ENCODE measurements at regions not wholly inside any gene's neighbourhood (a gene's known extent, or its start where the extent isn't known, plus 50 kb on each side); places are given as distances from the start of the nearest gene placed in this dataset.

DNA sequence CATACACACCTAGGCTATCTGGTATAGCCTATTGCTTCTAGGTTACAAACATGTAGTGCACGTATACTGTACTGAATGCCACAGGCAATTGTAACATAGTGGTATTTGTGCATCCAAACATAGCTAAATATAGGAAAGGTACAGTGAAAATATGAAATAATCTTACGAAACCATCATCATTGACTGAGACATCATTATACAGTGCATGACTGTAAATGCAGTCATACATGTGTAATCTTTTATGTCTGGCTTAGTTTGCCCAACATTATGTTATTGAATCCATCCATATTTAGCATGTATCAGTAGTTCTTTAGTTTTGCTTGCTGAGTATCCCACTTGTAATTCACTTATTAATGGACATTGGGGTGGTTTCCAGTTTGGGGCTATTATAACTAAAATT, 124.9 kb downstream of the CYLD start:
- no peak for DNase-seq

DNA sequence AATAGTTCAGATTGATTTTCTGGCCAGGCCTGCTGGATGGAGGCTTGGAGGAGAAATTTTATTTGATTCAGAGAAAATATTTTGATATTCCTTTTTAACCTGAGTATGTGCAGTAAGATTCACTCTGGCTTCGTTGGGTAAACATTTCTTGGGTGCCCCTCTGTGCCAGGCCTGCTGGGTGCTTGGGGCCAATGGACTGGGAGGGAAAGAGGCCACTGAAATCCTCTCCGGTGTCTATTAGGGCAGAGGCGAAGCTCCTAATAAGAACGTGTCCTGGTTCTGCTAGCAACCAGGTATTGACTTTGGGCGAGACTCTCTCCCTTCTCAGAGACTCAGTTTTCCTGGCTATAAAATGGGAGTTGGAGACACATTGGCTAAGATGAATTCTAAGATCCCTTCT, 122.5 kb downstream of the CYLD start:
- DNase-seq = no peak

DNA sequence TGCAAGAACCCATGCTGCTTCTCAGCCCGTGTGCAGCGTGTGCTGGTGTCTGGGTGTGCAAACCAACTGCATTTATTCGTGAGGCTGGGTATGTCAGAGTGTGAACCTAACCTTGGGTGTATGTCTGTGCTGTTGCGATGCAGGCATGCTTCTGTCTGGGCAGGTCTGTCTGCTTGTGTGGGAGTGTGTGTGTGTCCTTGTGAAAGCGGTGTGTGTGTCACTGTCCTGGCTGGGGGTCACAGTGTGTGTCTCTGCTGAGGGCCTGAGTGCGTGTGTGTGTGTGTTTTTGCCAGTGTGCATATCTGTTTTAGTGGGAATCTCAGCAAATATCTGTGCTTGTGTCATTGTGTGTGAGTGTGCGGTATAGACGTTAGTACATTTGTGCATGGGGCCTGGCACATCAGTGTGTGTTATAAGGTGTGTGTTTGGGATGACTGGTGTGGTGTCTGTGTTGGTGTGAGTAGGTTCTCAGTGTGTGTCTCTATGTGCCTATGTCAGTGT, 121.8 kb downstream of the CYLD start:
- no peak for DNase-seq

DNA sequence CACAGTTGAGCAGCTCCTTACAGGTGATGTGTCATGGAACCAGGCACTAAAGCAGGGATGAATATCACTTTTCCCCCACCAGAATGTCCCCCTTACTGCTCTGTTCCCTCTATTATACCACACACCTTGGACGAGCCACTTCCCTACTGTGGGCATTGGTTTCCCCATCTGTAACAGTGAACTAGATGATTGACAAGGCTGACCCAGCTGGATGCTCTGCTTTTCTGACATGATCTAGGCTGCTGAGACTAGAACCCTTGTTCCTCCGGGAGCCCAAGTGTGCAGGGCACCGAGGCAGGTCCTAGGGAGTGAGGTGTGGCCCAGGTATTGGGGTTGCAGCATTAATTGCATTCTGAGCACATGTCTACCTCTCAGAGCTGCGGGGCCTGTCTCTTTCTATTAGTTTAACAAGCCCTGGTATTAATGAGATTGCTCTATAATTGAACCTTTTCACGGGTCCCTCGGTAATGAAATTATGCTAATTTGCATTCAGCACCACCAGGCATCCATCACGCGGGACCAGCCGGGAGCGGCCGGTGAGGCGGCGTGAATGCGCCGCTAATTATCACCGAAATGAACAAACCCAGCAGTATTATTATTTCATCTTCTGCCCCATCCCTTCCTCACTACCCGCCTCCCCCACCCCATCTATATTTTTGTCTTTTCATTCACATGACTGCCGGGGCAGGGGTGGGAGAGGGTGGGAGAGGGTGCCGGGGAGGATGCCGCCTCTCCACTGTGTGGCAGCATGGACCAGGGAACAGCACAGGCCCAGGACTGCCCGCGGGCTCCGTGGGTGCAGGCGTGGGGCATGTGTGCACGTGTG, 121.1 kb downstream of the CYLD start:
- no peak for DNase-seq

DNA sequence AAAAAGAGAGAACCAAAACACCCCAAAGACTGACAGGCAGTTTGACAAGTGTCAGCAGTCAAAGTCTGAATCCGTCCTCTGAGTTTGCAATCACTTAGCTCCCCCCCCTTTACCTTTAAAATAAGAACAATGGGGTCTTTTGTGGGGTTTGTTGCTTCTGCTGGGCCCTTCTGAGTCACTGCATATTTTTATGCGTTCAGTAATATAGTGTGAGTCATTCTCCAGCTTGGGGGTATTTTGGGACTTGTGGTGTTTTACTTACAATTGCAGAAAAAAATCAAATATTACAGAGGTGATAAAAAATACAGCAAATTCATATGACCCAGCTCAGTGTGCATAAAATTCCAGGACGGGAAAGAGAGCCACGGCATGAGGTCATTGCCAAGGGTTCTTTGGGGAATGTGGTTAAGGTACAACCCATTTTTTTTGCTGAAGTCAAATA, 120.1 kb downstream of the CYLD start:
- DNase-seq = no peak

DNA sequence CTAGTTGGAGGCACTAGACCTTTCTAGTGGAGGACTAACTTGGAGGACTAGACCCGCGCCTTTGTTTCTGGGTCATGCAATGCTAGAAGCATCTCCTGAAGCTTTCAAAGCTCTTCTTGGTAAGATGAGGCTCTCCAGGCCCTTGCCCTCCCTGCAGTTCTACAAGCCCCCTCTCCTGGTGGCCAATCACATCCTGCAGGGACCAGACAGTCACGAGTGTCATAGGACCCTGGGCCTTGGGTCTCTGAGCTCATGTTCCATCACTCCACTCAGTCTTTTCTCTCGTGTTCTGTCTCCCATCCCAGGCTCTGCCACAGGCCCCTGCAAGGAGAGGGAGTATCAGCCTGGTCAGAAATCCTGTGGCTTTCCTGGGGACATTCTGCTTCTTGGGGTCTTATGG, 119.6 kb downstream of the CYLD start:
- no peak for DNase-seq

DNA sequence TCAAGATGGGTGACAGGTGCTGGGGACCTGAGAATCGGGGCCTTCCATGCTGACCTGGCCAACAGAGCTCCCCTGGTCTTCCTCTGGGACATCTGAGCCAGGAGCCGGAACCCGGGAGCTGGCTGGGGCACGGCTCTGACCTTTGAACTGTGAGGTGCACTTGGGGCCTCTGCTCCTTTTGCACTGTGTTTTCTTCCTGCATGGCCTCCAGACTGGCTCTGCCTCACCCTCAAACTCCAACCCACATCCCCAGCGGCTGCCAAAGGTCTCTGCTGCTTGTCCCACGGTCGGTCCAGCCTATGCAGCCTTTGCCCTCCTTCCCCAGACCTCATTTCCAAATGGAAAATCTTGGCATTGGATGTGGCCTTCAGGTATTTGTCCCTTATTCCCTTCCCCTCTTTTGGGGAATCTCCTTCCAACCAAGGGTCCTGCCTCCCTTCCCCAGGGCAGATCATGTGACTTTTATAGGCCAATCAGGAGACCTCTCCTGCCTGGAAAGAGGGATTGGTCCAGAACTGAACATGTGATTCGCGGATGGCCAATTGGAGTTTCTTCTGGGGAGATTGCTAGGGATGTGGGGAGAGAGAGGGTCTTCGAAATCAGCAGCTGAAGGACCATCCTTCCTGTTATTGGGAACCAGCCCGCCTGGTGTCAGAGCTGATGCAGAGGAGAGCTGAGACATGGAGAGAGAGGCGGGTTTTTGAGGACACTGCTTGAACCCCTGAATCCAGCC, 117.9 kb downstream of the CYLD start:
- DNase-seq = no peak

DNA sequence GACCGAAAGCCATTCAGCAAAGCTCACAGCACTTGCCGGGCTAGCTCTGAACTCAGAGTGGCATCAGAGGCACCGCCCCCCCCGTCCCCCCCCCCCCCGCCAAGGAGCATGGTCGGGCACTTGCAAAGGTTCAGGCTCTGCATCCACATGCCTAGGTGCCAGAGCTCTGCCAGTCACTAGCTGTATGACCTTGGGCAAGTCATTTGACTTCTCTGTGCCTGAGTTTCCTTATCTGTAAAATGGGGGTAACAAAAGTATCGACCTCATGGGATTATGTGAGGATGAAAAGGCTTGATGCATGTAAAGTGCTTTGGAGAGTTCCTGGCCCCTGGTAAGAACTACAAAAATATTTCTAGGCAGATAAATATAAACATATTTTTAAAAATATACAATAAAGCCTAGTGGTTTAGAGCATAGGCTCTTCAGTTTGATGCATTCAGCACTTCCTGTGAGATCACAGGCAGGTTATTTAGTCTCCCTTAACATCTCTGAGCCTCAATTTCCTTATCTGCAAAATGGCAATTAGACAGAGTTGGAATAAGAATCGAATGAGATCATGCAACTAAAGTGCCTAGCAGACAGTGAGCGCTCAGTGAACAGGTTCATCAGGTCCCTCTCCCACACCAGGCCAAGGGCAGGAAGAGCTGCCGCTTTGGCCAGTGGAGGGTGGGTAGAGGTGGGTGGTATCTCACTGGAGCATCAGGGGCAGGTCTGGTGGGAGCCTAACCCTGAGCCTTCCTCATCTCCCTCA, 117.2 kb downstream of the CYLD start:
- DNase-seq = no peak

DNA sequence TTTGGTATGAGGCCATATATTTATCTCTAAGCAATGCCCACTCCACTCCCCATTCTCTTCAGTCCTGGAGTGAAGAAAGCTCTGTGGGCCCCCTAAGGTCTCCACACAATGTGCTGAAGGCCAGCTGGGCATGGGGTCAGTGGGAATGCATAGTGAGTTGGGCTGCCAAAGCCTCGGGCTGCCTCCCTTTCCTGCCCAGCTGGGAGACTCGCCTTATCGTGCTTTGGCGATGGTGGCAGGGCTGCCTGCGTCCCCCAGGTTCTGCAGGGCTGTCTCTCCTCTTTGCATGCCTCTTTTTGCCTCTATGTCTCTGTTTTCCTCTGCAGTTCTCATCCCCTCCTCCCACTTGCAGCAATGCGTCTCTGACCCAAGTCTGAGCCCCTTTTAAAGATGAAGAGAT, 116.5 kb downstream of the CYLD start:
- no peak for DNase-seq

DNA sequence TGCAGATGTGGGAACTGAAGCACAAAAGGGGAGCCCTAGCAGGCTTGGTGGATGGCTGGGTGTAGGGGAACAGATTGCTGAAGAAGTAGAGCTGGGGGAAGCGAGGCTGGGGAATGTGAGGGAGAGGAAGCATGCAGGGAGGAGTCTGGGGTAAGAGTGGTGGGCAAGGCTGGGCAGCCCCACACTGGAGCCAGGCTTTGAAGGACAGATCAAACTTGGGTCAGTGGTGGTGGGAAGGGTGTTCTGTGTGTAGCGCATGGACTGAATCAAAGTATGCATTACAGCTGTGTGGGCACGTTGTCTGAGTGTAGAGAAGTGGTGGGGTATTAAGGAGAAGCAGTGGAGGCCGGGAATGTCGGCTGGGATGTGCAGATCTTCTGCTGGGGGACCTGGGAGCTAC, 116.0 kb downstream of the CYLD start:
- DNase-seq = no peak

DNA sequence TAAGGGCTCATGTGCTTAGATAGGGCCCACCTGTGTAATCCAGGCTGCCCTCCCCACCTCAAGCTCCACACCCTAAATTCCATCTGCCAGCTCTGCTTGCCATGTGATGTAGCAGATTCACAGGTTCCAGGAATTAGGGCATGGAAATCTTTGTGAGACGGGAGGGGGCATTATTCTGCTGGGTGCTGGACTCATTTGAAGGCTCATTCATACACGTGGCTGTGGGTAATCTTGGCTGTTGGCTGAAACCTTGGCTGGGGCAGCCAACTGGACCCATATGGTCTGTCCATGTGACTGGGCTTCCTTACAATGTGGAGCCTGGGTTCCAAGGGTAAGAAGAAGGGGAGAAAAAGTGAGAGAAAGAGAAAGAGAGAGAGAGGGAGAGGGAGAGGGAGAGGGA, 115.1 kb downstream of the CYLD start:
- DNase-seq = no peak

DNA sequence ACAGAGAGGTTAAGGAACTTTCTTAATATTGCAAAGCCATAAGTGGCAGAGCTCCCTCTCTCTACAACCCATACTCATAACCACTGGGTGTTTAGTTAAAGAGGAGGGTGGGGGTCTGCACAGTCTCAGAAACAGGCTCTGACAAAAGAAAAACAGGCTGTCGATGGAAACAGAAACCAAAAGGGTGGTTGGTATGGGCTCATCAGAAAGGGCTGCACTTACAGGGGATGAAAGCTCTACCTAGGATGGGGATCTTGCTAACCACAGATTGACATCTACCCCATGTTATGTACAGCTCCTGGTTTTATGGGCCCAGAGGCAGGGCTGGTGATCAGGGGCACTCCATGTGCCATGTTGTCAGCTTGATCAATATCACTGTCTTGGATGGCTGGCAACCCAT, 111.4 kb downstream of the CYLD start:
- DNase-seq = no peak

Measured in SHP77 treated with DMSO at 0.1 percent for 48 hours (cell line).